ENCODE measurements at regions not wholly inside any gene's neighbourhood (a gene's known extent, or its start where the extent isn't known, plus 50 kb on each side); places are given as distances from the start of the nearest gene placed in this dataset.
A peak's percentile ranks its signal among the peaks of the same experiment; 100 is the strongest.
"Not testable (repeated sequence)": the region's sequence is repeated elsewhere in the genome, so short reads cannot be mapped to it uniquely, and the experiment has no call there.

DNA sequence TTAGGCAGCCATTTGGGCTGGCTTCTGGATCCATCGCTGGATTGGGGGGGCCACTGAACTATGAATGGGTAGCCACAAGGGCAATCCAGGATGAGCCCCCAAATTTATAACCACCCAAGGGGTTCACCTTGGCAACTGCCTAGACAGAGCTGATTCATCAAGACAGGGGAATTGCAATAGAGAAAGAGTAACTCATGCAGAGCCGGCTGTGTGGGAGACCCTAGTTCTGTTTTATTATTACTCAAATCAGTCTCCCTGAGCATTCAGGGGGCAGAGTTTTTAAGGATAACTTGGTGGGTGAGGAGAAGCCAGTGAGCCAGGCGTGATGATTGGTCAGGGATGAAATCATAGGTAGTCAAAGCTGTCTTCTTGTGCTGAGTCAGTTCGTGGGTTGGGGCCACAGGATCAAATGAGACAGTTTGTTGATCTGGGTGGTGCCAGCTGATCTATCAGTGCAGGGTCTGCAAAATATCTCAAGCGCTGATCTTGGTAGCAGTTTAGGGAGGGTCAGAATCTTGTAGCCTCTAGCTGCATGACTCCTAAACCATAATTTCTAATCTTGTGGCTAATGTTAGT is 57.9 kb downstream of the DNAJB9 start:
- no peak for DNase-seq

- no peak for DNase-seq
These were observed 59.0 kb downstream of the DNAJB9 start for GRCh38 chr7:108628678-108629077.

GRCh38 chr7:108629651-108630400 is 60.2 kb downstream of the DNAJB9 start:
- no peak for DNase-seq

GRCh38 chr7:108634036-108634435 is 64.4 kb downstream of the DNAJB9 start:
- DNase-seq, result peak in 1 of 3 experiments; percentile 51

GRCh38 chr7:108634535-108634934 is 64.9 kb downstream of the DNAJB9 start:
- DNase-seq, result no peak

GRCh38 chr7:108637049-108637621 is 67.5 kb downstream of the DNAJB9 start:
- DNase-seq, result peak in 2 of 3 experiments; percentile 22 to 79

DNA sequence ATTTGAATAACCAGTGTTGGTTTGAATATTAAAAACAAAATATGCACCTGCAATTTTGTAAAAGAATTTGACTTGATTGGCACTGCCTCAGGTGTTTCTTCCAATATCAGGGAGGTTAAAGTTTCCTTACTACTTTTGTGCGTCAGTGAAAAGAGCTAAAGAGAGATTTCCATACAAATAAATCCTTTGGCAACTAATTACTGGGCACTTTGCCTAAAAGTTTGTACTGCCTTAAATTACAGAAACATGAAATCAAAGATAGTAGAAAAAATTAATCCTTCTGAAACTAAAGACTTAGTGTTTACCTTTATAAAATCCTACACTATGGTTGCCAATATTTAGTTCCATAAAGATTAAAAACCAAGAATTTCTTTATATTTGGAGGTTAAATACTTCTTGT is 72.5 kb downstream of the DNAJB9 start:
- DNase-seq, result no peak

- DNase-seq, result peak in 1 of 3 experiments; percentile 14
These were observed 73.5 kb downstream of the DNAJB9 start for GRCh38 chr7:108643136-108643535.

GRCh38 chr7:108648989-108649388 is 79.3 kb downstream of the DNAJB9 start:
- DNase-seq, result peak in 2 of 3 experiments; percentile 10 to 26

DNA sequence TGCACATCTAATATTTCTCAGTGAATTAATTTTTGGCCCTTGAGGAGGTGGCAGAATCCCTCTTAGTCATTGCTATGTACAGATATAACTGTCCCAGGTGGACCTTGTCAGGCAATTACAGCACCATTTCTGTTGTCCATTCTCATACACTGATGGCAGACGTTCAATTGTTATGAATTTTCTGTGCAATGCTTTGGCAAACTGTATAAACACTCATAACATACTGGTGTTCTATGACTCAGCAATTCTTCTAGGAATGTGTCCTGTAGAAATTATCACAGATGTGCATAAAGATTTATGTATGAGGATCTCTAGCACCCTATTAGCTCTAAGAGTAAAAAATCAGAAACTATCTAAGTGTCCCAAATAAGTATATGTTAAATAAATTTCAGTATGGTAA is 80.8 kb downstream of the DNAJB9 start:
- DNase-seq, result peak in 1 of 3 experiments; percentile 18

- DNase-seq, result no peak
These were observed 83.2 kb downstream of the DNAJB9 start for GRCh38 chr7:108652886-108653285.

- no peak for DNase-seq
These were observed 83.9 kb downstream of the DNAJB9 start for GRCh38 chr7:108653526-108653925.

DNA sequence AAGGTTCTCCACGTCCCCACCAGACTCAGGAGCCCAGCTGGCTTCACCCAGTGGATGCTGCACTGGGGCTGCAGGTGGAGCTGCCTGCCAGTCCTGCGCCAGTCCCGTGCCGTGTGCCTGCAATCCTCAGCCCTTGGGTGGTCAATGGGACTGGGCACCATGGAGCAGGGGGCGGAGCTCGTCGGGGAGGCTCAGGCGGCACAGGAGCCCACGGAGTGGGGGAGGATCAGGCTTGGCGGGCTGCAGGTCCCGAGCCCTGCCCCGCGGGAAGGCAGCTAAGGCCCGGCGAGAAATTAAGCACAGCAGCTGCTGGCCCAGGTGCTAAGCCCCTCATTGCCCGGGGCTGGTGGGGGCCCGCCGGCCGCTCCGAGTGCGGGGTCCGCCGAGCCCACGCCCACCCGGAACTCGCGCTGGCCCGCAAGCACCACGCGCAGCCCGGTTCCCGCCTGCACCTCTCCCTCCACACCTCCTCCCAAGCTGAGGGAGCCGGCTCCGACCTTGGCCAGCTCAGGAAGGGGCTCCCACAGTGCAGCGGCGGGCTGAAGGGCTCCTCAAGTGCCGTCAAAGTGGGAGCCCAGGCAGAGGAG is 87.6 kb downstream of the DNAJB9 start:
- not testable (repeated sequence) for DNase-seq

DNA sequence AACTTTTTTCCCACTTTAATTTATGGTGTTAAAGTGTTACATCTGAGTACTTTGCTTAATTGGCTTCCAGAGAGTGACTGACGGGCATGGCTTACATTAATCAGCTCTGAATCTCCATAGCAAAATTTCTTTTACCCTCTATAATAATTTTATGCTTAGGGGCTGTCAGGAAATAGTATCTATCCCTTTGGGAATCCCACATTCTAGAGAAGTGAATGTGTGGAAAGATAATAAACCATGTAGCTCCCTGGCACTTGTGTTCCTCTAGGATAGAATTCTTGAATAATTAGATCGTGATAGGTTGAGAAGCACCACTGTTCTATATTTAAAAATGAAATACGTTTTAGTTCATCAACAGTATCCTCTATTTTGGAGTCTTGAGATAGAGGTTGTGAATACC is 89.6 kb downstream of the DNAJB9 start:
- no peak for DNase-seq

DNA sequence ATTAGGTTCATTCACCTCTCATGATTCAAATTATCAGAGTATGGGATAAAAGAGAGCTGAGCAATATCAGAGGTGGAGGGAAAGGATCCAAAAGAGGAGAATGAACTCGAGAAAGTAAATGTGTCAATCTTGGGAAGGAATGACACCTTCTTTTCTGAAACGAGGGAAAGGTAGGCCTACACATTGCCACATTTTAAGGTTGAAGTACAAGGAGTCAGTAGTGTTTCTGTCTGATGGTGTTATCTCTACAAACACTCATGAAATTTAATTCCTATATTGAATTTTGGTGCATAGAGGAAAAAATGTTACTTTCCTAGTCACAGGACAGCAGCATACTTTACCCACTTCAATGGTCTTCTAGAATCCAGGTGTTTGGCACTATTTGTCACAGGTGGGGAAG is 90.2 kb downstream of the DNAJB9 start:
- DNase-seq, result no peak

- peak in 2 of 3 experiments; percentile 41 to 65 for DNase-seq
These were observed 90.8 kb downstream of the DNAJB9 start for GRCh38 chr7:108660465-108660864.

DNA sequence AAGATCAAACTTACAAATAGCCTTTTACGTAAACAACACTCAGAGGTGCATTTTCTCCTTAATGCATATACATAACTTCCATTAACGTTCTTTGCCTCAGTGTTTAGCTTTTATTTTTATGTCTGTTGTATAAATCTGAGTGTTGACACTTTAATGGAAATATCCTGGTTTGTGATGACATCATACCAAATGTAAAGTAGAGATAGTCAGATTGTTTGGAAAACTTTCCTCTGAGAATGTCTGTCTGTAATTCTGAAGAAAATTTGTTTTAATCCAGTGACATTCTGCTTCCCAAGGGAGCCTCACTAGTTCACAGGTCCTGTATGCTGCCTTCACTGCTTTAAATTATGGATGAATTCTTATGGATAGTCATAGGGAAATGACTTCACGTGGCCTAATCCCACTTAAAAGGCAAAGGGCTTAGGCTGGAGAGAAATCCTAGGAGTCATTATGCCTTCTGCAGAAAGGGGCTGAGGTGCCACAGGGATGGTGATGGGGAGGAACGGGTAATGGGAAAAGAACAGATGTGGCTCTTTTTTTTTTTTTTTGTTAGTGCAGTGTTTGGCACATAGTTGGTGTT is 93.2 kb downstream of the DNAJB9 start:
- DNase-seq, result no peak

DNA sequence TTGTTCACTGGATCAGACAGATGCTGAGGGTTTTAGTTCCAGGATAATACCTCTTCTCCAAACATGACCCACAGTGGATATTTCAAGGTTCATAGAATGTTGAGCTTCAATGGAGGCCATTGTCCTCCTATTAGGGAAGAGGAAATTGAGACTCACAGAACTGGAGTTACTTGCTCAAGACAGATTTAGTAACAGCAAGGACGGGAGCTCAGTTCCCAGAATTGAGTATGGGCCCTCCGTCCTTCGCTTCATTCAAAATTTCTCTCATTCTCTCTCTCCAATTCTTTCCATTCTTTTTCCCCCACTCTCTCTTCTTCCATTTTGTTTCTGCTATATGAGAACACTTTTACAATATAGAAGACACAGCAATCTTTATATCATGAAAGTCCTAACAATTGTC is 94.0 kb downstream of the DNAJB9 start:
- no peak for DNase-seq

DNA sequence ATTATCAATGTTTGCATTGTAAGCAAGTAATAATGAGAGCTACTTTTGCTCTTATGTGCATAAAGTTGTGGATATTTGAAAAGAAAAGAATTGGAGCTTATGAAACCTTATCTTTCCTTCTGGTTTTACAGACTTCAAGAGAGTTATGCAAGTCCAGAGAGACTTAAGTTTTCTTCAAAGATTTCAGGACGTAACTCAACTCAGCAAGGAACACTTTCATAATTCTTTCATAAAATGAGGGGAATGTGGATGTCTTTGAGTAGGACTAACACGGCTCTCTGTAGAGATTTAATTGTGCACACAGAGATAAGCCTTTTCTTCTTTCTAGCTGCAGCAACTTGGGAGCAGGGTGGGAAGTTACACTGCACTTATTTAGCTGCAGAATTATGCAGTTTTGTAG is 97.5 kb downstream of the DNAJB9 start:
- no peak for DNase-seq

GRCh38 chr7:108669958-108670357 is 100.3 kb downstream of the DNAJB9 start:
- DNase-seq, result no peak

DNA sequence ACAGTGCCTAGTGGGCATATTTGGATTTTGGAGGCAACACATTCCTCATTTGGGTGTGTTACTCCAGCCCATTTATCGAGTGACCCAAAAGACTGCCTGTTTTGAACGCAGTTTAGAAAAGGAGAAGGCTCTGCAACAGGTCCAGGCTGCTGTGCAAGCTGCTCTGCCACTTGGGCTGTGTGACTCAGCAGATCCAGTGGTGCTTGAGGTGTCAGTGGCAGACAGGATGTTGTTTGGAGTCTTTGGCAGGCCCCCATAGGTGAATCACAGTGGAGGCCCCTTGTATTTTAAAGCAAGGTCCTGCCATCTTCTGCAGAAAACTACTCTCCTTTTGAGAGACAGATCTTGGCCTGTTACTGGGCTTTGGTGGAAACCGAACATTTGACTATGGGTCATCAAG is 104.0 kb downstream of the DNAJB9 start:
- not testable (repeated sequence) for DNase-seq

DNA sequence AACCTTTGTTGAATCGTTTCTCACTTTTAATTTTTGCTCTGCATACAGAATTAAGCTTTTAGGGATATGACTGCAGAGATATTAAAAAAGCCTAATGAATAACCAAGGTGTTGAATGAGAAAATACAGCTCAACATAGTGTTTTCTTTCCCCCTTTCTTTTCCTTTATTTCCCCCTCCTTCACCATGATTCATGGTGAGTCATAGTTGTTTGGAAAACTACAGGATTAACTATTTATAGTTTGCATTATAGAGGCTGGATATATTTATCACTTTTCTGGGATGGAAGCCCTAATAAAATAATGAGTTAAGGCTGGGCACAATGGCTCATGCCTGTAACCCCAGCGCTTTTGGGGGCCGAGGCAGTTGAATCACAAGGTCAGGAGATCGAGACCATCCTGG is 115.0 kb downstream of the DNAJB9 start:
- DNase-seq, result no peak

DNA sequence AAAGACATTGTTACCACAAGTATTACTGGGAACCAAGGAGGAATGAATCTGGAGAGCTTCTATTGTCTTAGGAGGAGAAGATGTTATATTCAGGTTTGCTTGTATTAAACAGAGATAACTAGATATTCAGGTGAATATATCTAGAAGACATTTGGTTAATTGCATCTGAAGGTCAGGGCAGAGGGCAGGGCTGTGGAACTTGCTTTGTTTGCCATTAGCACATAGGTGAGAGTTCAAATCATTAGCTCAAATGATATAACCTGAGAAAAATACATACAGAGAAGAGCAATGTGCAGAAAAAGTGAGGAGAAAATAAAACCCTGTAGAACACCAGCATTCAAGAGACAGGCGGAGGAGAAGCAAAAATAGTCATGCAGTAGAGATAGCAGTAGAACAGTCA is 116.8 kb downstream of the DNAJB9 start:
- DNase-seq, result no peak

- DNase-seq, result peak in 1 of 3 experiments; percentile 38
These were observed 127.6 kb downstream of the DNAJB9 start for GRCh38 chr7:108697254-108697653.

Data from NCI-H1417 (cell line).